Spleen (tissue), 7 donors: ENCODE measurements at regions not wholly inside any gene's neighbourhood (a gene's known extent, or its start where the extent isn't known, plus 50 kb on each side); places are given as distances from the start of the nearest gene placed in this dataset.

Experiments used
- POLR2AphosphoS5 ChIP-seq, 3 donors: sonication (generic); formaldehyde crosslinking; IDR thresholded peaks; one replicate each; pipeline ENCODE4 v1.5.1; 2017; ENCODE audit warnings: antibody characterized with exemption in 3 of 3
- TF ChIP-seq, protein P1 (sequence below), 11 experiments: fragments of 200-600 bp in 7 of 11; fragments of 450-650 bp in 4 of 11; sonication (generic) in 4 of 11; IDR thresholded peaks in 8 of 11; conservative IDR thresholded peaks in 3 of 11; 1 replicate in 7 of 11; 2 replicates in 4 of 11; pipeline versions ENCODE4 v1.4.0 to v1.8.0; 2016 to 2021; ENCODE audit warnings: antibody characterized with exemption in 11 of 11, inconsistent platforms in 4 of 11, mild to moderate bottlenecking in 1 of 11
- donor health status: DM: no; HTN: no; CAD: no; lungs with moderate emphysema.
- donor health status: DM: no; HTN: no; CAD: no.
- donor health status: DM: no; HTN: no; CAD: no.

DNA sequence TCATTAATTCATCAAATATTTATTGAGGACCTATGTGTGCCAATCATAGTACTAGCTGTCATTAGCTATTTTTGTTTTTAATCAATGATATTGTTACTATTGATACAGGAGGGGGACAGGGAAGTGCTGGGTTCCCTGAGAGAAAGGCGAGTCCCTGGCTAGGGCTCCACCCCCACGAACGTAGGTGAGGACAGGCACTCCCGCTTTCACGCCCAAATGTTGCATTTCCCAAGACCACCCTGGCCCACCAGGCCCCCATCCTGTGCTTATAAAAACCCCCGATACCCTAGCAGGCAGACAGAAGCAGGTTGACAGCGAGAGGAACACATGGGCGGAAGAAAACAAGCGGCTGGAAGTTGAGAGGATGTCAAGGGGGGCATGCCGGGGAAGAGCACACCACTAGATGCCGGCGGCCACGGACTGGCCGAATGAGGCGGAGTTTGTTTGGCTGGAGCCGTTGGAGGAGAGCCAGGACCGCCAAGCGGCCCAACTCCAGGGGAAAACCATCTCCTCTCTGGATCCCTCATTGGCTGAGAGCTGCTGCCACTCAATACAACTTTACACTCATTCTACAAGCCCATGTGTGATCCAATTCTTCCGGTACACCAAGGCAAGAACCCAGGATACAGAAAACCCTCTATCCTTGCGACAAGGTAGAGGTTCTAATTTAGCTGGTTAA lies 798.7 kb upstream of the SEMA6D start:
- no peak for TF ChIP-seq POLR2AphosphoS5 (IDR thresholded peaks at IDR 0.05)
- TF ChIP-seq, protein P1, sequence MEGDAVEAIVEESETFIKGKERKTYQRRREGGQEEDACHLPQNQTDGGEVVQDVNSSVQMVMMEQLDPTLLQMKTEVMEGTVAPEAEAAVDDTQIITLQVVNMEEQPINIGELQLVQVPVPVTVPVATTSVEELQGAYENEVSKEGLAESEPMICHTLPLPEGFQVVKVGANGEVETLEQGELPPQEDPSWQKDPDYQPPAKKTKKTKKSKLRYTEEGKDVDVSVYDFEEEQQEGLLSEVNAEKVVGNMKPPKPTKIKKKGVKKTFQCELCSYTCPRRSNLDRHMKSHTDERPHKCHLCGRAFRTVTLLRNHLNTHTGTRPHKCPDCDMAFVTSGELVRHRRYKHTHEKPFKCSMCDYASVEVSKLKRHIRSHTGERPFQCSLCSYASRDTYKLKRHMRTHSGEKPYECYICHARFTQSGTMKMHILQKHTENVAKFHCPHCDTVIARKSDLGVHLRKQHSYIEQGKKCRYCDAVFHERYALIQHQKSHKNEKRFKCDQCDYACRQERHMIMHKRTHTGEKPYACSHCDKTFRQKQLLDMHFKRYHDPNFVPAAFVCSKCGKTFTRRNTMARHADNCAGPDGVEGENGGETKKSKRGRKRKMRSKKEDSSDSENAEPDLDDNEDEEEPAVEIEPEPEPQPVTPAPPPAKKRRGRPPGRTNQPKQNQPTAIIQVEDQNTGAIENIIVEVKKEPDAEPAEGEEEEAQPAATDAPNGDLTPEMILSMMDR (IDR thresholded peaks at IDR 0.05 in 8 of 11, conservative IDR thresholded peaks at IDR 0.05 in 3 of 11): no peak
